Cardiac fibroblast (primary cell): ENCODE measurements at regions not wholly inside any gene's neighbourhood (a gene's known extent, or its start where the extent isn't known, plus 50 kb on each side); places are given as distances from the start of the nearest gene placed in this dataset.

Source experiments
- DNase-seq, 2 donors: peaks; one replicate each; pipeline versions ENCODE4 v3.0.0 to v3.0.0-alpha.2; 2010; ENCODE audit warnings: low read depth in 2 of 2
- H3K4me3 ChIP-seq, 2 donors: replicated peaks in 1 of 2; 1 replicate in 1 of 2; 2 replicates in 1 of 2; pipeline ENCODE4 v1.5.1; 2011; ENCODE audit warnings: low read depth in 2 of 2, low read length in 2 of 2, mild to moderate bottlenecking in 2 of 2, moderate library complexity in 1 of 2
- TF ChIP-seq, protein P1 (sequence below): IDR thresholded peaks from one replicate; pipeline ENCODE4 v1.5.1; 2011; ENCODE audit warnings: low read depth, mild to moderate bottlenecking, low read length, inconsistent platforms

DNA sequence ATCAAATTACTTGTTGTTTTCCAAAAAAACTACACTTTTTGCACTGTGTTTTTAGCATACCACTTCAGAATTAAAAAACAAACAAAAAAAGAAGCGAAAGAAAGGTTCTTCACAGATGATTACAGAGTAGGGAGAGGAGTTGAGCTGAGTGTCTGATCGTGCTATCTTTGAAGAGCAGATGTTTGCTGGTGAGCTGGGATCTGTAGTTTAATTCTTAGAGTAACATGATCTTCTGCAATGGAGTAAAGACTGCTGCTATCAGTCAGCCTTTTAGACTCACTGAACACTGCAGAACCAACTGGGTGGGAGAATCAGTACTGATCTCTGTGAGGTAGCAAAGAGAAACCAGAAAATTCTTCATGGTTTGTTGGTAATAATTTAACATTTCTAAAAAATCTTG, 1197.8 kb upstream of the SORCS1 start:
- no peak for DNase-seq
- no peak overlapping the region for H3K4me3 ChIP-seq
- TF ChIP-seq, protein P1, sequence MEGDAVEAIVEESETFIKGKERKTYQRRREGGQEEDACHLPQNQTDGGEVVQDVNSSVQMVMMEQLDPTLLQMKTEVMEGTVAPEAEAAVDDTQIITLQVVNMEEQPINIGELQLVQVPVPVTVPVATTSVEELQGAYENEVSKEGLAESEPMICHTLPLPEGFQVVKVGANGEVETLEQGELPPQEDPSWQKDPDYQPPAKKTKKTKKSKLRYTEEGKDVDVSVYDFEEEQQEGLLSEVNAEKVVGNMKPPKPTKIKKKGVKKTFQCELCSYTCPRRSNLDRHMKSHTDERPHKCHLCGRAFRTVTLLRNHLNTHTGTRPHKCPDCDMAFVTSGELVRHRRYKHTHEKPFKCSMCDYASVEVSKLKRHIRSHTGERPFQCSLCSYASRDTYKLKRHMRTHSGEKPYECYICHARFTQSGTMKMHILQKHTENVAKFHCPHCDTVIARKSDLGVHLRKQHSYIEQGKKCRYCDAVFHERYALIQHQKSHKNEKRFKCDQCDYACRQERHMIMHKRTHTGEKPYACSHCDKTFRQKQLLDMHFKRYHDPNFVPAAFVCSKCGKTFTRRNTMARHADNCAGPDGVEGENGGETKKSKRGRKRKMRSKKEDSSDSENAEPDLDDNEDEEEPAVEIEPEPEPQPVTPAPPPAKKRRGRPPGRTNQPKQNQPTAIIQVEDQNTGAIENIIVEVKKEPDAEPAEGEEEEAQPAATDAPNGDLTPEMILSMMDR = no peak

DNA sequence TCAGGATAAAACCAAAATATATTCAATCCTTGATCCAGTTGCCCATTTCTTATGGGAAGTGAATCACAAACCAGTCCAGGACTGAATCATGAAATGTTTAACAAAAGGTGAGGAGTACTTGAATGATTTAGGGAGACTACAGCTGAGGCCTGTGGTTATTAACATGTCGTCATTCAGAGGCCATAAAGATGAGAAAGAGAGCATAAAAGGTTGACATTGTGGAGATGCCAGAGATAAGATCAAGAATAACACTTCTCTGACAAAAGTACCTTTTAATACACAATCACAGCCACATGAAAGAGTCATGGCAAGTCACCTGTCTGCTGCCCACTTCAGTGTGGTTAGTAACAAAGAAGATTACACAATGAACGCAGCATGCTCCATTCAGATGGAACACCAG, 1195.7 kb upstream of the SORCS1 start:
- TF ChIP-seq, protein P1 = no peak
- no peak overlapping the region for H3K4me3 ChIP-seq
- peak in 1 of 2 donors; percentile 19 for DNase-seq

DNA sequence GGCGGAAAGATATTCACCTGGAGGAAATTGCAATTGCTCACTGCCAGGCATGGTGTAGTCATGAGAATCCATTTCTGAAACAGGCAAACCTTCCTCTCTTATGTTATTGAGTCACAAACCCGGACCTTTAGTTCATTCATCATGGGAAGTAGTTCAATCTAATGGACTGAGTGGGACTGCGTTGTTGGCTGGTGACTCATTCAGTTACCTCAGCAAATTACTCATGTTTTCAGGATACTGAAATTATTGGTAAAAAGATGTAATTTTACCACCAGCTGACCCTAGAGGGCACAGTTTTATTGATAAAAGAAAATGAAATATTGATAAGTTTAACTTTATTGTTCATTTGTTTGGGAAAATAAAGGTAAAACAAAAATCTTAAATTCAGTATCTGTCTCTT, 1194.4 kb upstream of the SORCS1 start:
- TF ChIP-seq, protein P1 = no peak
- no peak overlapping the region for H3K4me3 ChIP-seq
- DNase-seq = peak; percentile 70 to 88

DNA sequence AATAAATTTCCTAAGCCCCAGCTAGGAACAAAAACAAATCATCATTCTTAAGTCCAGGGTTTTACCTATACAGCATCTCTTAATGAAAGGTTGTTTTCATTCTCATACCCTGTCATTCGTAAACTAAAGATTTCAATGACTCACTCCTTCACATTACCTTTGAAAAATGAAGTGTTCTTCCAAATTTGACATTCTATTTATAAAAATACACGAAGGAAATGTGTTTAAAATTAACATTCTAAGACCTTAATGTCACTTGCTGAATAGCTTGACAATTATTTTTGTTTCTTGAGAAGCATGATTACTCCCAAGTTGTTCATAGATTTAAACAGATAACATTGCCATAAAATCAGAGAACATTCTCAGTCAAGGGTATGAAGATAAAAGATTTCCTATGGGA, 1188.3 kb upstream of the SORCS1 start:
- H3K4me3 ChIP-seq = no peak overlapping the region
- no peak for DNase-seq
- TF ChIP-seq, protein P1 = no peak

DNA sequence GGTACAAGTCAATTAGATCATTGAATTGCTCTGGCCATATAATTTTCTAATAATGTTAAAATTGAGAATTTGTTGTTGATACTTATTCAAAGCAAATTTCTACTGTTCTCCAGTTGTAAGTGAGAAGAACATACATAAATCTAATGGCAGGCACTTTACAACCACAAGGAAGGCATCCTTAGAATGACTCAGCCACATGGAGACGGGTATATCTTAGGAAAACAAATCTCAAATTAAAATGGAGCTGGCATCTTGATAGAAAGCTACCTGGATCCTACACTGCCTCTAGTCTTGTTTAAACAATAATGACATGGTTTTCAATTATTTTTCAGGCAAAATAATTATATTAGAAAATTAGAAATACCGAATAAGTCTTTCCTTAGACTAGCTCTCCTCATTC, 1183.7 kb upstream of the SORCS1 start:
- no peak overlapping the region for H3K4me3 ChIP-seq
- TF ChIP-seq, protein P1 = no peak

DNA sequence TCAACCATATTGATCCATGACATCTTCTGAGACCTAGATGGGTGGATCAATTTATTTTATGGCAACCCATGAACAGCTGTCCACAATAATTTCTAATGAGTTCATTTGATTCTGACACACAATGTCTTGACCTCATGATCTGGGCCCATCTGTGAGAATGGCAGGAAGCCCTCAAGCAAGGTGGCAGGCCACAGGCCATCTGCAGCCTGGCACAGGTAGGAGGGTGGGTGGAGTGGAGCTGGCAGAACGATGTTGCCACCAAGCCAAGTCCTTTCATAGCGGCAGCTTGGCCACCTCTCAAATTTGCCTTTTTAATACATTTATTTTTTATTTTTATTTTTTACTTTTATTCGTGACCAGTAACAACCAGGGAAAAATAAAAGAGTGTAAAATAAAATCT, 1181.6 kb upstream of the SORCS1 start:
- no peak for DNase-seq
- TF ChIP-seq, protein P1 = no peak
- H3K4me3 ChIP-seq = no peak overlapping the region

More for the DNA sequence above, 1183.7 kb upstream of the SORCS1 start:
- DNase-seq = no peak

DNA sequence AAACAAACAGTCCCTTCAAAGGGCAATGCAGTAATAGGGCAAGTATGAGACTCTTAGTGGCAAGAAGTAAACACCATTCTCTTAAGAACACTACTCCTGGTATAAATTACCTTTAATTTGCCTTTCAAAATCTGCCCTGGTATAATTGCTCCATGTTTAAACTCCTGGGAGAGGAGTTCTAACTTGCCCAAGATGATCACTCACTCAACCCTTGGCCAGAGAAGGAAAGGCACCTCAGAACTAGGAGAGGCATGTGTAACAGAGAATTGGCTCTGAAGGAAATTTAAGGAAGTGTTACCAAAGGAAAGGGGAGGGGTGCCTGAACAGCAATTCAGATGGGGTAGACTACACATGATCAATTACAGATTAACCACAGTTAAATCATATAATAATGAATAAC, 1173.6 kb upstream of the SORCS1 start:
- no peak for DNase-seq
- H3K4me3 ChIP-seq = no peak overlapping the region
- TF ChIP-seq, protein P1 = no peak
